ENCODE measurements at regions not wholly inside any gene's neighbourhood (a gene's known extent, or its start where the extent isn't known, plus 50 kb on each side); places are given as distances from the start of the nearest gene placed in this dataset.

- TF ChIP-seq CTCF (IDR thresholded peaks at IDR 0.05; ENCODE audit: insufficient read depth, low read depth, low read length) (no peak), EZH2 (IDR thresholded peaks at IDR 0.05; ENCODE audit: insufficient read depth, low read length) (no peak)
These were observed 140.5 kb downstream of the SEMA6D start for GRCh38 chr15:47857776-47858167.
